ENCODE measurements at regions not wholly inside any gene's neighbourhood (a gene's known extent, or its start where the extent isn't known, plus 50 kb on each side); places are given as distances from the start of the nearest gene placed in this dataset.

- no peak for DNase-seq (ENCODE audit: low read depth in 2 of 2)
Measured at GRCh38 chr4:132860976-132861375, 288.1 kb upstream of the PCDH10 start.

- DNase-seq (ENCODE audit: low read depth in 2 of 2) = no peak
Measured at GRCh38 chr4:132863619-132864018, 285.5 kb upstream of the PCDH10 start.

DNA sequence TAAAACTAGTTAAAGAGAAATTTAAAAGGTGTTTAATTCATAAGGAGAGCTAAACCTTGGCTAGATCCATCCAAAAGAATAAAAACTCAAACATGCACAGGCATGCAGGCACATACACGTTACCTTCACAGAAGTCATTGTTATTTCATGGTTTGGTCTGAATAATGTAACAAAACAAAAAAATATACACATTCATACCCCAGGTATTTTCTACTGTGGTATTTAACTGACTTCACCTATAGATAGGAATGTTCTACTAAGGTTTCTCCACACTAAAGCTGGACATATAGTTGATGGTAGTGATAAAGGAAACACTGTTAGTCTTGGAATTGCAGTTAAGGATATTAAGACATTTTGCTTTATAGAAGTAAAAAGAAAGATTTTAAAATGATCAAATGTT is 283.6 kb upstream of the PCDH10 start:
- no peak for DNase-seq (ENCODE audit: low read depth in 2 of 2)

DNA sequence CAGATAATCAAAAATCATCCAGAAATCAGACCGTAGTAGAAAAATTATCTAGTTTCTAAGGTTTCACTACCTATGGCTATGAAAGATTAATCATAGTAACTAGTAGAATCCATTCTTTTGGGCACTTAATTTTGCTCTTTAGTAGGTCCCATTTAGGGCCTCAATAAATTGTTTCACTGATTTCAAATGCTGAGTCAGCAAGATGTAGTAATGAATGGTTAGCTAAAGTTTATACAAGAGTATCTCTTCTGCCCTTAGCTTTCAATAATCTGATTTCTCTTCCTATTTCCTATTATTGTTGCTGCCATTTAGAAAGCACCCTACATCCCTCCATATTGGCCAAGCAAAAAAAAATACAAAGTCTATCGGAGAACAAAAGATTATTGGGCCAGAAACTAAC is 283.2 kb upstream of the PCDH10 start:
- no peak for DNase-seq (ENCODE audit: low read depth in 2 of 2)

- no peak for DNase-seq (ENCODE audit: low read depth in 2 of 2)
Measured at GRCh38 chr4:132866616-132867015, 282.5 kb upstream of the PCDH10 start.

- no peak for DNase-seq (ENCODE audit: low read depth in 2 of 2)
Measured at GRCh38 chr4:132893787-132894186, 255.3 kb upstream of the PCDH10 start.

DNA sequence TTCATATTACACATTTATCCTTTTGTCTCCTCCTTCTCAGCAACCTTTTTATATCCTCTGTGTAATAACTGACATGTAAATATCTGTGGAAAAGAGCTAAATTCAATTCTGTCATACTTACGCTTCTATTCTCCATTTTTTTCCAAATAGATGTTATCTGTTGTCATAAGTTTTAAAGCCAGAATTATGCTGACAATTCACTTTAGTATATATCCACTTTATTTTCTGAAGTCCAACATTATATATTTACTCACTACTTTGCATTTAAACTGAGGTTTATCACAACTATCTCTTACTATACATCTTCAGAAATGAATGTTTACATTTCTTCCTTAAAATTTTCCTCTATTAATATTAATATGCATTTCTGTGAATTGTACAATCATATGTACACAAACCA is 247.9 kb upstream of the PCDH10 start:
- no peak for DNase-seq (ENCODE audit: low read depth in 2 of 2)

DNA sequence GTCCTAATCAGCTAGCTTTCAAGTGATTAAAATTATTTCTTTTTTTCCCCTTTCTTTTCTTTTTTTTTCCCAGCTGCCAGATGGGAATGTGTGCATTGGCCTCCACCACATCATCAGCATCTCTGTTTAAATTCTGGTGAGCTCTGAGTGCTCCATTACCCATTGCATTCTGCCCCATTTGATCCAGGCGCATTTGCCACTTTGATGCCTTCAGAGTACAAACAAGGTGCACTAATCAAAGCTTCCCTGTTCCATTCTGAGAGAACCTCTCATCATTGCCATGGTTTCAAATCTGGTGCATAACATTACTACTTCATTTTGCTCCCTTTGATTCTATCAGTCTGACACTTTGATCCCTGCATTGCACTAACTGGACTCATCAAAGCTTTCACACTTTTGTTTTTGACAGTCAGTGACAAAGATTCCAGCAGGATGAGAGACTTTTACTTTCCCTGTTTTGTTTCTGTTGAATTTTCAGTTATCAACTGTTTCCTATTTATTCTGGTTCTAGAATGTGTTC is 238.8 kb upstream of the PCDH10 start:
- no peak for DNase-seq (ENCODE audit: low read depth in 2 of 2)

GRCh38 chr4:132918096-132918495 is 231.0 kb upstream of the PCDH10 start:
- DNase-seq (ENCODE audit: low read depth in 2 of 2) = no peak

DNA sequence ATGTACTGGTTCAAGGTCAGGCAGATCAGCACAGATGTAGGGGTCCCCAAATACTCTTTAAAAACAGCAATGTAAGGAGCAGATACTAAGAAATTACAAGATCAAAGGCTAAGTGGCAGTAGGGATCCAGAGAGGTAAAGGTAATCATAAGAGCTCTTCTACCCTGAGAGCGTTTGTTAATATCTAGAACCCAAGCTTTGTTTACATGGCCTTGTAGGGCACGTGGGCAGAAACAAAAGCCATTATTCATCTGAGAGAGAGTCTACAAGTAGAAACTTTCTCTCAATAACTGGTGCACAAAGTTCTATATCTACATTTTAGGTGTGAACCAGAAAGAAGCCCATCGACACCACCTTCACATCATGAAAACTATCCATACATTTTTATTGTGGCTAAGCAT is 225.6 kb upstream of the PCDH10 start:
- no peak for DNase-seq (ENCODE audit: low read depth in 2 of 2)

GRCh38 chr4:132934911-132935310 is 214.2 kb upstream of the PCDH10 start:
- no peak for DNase-seq (ENCODE audit: low read depth in 2 of 2)

DNA sequence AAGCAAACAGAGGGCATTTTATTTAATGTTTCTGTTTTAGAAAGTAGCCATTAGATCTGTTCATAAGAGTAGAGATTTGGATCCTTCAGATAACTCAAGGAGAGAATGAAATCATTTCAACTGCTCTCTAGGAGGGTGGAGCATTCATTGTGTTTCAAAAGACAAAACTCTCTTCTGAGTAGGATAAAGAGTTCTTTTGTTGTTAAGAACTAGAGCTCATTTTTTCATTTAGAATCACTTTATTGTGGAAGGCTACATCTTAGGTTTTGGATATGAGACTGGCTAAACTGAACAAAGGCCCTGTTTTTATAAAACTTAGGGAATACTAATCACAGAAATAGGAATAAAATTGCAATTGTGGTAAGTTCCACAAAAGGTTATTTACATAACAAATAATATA is 193.9 kb upstream of the PCDH10 start:
- no peak for DNase-seq (ENCODE audit: low read depth in 2 of 2)

DNA sequence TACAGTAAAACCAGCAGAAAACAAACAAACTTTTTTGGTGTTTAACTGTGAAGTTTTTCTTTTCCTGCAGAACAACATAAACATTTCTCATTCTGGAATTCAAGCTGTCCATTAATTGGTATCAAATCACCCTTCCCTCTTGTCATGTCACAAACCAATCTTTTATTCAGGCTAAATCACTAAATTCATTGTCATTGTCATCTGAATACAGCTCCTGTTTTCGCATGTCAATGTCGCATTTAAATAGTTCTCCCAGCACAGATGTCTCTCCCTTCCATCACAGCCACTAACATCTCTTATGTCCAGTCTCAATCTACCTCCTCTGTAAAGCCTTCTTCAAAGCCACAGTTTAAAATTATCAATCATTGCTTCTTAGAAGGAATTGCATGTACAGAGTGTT is 192.1 kb upstream of the PCDH10 start:
- DNase-seq (ENCODE audit: low read depth in 2 of 2) = no peak

DNA sequence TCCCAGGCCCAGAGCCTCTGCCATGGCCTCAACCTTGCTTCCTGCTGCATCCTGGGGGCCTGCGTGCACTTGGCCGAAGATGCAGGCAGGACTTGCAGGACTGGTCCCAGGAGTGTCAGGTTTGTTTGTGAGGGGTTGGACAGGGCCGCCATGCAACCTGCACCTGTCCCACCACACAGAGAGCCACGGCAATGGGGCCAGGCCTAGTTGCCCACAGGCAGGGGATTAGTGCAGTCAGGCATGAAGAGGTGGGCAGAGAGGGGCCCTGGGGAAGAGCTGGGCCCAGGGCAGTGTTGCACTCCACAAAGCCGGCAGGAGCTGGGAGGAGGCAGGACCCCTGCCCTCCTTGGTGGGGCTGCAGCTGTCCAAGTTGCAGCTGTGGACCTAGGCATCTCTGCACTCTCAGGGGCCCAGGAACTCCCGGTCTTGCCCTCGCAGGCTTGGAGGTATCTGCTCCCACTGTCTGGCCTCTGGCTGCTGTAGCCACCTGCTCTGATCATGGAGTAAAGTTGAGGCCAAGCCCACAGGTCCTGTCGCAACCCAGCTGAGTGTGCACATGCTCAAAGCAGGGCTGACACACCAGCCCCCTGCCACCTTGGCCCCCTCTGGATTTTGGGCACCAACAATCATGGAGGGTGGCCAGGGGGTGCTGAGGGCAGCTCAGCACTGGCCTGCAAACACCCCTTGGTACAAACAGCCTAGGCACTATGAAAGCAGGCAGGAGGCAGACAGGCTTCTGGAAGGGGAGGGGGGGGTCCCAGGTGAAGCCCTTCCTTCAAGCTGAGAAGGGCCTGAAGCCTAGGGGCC is 190.4 kb upstream of the PCDH10 start:
- DNase-seq (ENCODE audit: low read depth in 2 of 2) = no peak

DNA sequence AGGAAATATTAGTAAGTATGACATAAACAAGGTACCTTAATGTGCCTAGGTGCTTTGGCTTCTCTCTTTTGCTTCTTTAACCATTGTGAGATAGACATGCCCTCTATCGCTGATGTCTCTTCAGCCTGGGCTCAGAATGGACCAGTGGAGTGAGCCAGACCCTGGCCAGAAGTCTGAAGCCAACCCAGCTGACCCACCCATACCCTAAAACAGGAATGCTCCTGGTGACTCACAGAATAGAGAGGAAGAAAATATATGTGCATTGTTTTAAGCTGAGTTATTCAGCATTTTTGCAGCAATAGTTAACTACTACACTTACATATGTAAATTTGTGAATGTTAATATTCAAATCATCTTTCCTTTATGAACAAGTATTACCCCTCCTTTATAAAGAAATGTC is 167.5 kb upstream of the PCDH10 start:
- DNase-seq (ENCODE audit: low read depth in 2 of 2) = no peak

DNA sequence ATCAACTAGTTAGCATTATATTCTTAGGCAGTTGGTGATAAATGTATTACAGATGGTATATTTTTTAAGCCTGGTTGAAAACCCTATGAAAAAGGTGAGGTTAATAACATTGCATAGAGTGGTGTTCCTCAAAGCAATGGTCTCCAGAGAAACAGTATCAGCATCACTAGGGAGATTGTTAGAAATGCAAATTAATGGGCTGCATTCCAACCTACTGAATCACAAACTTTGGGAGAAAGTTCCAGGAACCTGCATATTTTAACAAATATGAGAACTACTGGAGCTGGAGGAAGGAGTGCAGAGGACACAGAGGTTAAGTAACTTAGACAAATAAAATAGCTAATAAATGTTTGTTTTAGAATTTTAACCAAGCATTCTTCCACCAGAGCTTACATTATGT is 166.9 kb upstream of the PCDH10 start:
- peak; percentile 17 to 18 for DNase-seq (ENCODE audit: low read depth in 2 of 2)

DNA sequence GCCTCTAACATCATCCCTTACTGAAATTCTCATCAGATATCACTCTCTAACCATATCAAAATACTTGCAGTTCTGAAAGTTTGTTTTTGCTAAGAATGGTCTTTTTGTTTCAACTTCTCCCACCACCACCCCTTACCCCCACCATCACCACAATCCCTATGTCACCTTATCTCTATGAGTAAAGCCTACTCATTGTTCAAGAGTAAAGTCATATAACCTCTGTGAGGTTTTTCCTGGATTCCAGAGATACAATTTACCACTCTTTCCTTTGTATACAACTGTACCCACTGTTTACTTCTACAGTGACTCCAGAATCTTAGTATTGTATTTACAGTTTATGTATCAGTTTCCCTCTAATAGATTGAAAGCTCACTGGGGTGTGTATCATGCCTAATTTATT is 158.0 kb upstream of the PCDH10 start:
- no peak for DNase-seq (ENCODE audit: low read depth in 2 of 2)

DNA sequence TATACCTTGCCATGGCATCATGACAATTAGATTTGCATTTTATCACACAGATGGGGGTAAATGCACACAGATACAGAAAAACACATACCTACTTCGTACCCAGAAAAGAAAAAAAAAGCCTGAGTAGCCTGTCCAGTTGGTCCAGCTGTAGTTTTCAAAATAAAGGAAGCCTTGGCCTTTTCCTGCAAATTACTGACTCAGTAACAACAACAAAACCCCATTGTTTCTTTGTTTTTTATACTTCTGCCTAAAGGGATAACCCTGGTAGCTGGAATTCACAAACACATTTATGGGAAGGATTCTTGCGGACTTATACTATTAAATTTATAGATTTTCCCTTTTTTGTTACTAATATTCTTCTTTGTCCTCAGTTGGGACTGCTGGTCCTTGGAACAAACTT is 156.4 kb upstream of the PCDH10 start:
- no peak for DNase-seq (ENCODE audit: low read depth in 2 of 2)

- no peak for DNase-seq (ENCODE audit: low read depth in 2 of 2)
Measured at GRCh38 chr4:132998585-132999230, 150.4 kb upstream of the PCDH10 start.

GRCh38 chr4:133000012-133000411 is 149.1 kb upstream of the PCDH10 start:
- DNase-seq (ENCODE audit: low read depth in 2 of 2) = no peak

- no peak for DNase-seq (ENCODE audit: low read depth in 2 of 2)
Measured at GRCh38 chr4:133003169-133003568, 145.9 kb upstream of the PCDH10 start.

GRCh38 chr4:133014473-133015135 is 134.5 kb upstream of the PCDH10 start:
- DNase-seq (ENCODE audit: low read depth in 2 of 2) = no peak

- no peak for DNase-seq (ENCODE audit: low read depth in 2 of 2)
Measured at GRCh38 chr4:133045288-133045687, 103.8 kb upstream of the PCDH10 start.
